ENCODE measurements at regions not wholly inside any gene's neighbourhood (a gene's known extent, or its start where the extent isn't known, plus 50 kb on each side); places are given as distances from the start of the nearest gene placed in this dataset.

DNA sequence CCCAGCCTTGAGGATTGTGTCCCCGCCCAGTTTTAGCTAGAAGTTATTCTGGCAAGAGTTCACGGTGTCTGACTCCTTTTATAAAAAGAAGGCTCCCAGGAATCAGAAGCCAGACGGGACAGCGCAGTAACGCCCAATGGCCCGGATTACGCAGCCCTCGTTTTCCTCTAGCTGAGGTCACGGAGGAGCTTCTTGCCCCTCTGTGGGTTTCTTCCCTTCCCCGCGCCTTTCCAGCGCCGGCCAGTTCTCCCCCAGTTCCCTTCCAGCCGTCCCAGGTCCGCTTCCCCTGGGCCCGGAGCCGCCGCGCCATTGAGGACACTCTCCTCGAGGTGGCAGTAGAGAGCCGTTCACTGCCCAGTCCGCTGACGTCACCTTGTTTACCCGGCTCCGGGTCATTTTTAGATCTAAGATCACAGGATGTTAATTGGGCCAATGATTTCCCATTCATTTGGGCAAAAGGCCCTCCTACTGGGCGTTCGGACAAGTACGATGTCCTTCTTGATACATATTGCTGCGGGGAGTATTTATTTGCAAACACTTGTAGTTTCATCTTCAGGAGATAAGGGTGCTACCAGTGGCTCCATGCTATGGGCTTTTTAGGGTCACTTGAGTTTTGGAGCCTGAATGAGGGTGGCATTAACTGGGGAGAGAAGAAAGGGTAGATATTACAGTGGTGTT lies 81.5 kb upstream of the PPM1B start (continued):
- TF ChIP-seq, protein P1, sequence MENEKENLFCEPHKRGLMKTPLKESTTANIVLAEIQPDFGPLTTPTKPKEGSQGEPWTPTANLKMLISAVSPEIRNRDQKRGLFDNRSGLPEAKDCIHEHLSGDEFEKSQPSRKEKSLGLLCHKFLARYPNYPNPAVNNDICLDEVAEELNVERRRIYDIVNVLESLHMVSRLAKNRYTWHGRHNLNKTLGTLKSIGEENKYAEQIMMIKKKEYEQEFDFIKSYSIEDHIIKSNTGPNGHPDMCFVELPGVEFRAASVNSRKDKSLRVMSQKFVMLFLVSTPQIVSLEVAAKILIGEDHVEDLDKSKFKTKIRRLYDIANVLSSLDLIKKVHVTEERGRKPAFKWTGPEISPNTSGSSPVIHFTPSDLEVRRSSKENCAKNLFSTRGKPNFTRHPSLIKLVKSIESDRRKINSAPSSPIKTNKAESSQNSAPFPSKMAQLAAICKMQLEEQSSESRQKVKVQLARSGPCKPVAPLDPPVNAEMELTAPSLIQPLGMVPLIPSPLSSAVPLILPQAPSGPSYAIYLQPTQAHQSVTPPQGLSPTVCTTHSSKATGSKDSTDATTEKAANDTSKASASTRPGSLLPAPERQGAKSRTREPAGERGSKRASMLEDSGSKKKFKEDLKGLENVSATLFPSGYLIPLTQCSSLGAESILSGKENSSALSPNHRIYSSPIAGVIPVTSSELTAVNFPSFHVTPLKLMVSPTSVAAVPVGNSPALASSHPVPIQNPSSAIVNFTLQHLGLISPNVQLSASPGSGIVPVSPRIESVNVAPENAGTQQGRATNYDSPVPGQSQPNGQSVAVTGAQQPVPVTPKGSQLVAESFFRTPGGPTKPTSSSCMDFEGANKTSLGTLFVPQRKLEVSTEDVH (IDR thresholded peaks at IDR 0.05; ENCODE audit: low read depth, partially characterized antibody), result no peak
- TF ChIP-seq SPI1 (IDR thresholded peaks at IDR 0.05; ENCODE audit: borderline replicate concordance, insufficient read depth, low read depth, low read length), result no peak

GRCh38 chr2:44087714-44088092 lies 81.0 kb upstream of the PPM1B start:
- WGBS (ENCODE audit: insufficient coverage, insufficient replicate concordance, low lambda C conversion rate, missing lambda C conversion rate), result 50% methylated on average over 4 of the region's 4 CpGs
- BruUV-seq (replicated peaks), result no TSS peak
- peak overlapping the region; percentile 75 for H3K4me2 ChIP-seq (ENCODE audit: control insufficient read depth, insufficient read depth)
- RAD21 ChIA-PET (ENCODE audit: unreplicated experiment), result interaction anchor here (0.7 to 1.8 kb wide), 14 partner anchors 11 to 886 kb away, joined by 3 to 9 read pairs (median 3); partner anchors contain the start of gene PPM1B
- H3K9me3 ChIP-seq (replicated peaks; ENCODE audit: control insufficient read depth, insufficient read depth, low read length), result no peaks in the 10 kb centered on the region; the same call in 2 of the 3 replicates
- no peaks in the 10 kb centered on the region for H3K27me3 ChIP-seq (replicated peaks in 1 of 2; ENCODE audit: control insufficient read depth in 2 of 2, insufficient read depth in 2 of 2, low read length in 1 of 2)
- SMC1A ChIA-PET (ENCODE audit: uncharacterized antibody, unreplicated experiment), result interaction anchor here (0.6 to 4.1 kb wide), 25 partner anchors 9 to 867 kb away, joined by 3 to 37 read pairs (median 5); partner anchors contain the start of gene PPM1B
- no peak for FAIRE-seq
- no peak for DNase-seq (ENCODE audit: low read depth, low spot score)
- H4K20me1 ChIP-seq (ENCODE audit: control insufficient read depth, insufficient read depth), result no peaks in the 10 kb centered on the region
- ATAC-seq, result no peak
- H3K4me1 ChIP-seq (ENCODE audit: control insufficient read depth, insufficient read depth, low read length), result peaks cover 13% of the 10 kb centered on the region
- POLR2A ChIA-PET, result interaction anchor here (0.9 to 1.3 kb wide), 2 partner anchors 44 to 81 kb away, joined by 3 to 4 read pairs; partner anchors contain the start of gene PPM1B
- intact Hi-C loops (cut with micrococcal nuclease; ENCODE audit: unreplicated experiment), result loop anchor here (1.0 to 5.0 kb wide), 7 partner anchors 43 to 870 kb away; no protein-coding TSS in a partner anchor
- H3K9ac ChIP-seq (ENCODE audit: control insufficient read depth, insufficient read depth, low read length), result peak overlapping the region; percentile 24; the same call in 1 of the 2 replicates
- in situ Hi-C loops (cut with MboI), result loop anchor here (10.0 kb wide), 1 partner anchor 257 kb away; no protein-coding TSS in a partner anchor
- H2AFZ ChIP-seq (ENCODE audit: control insufficient read depth, low read depth, low read length), result peak overlapping the region; percentile 84
- no peaks in the 10 kb centered on the region for H3K36me3 ChIP-seq (ENCODE audit: control insufficient read depth in 2 of 2, insufficient read depth in 2 of 2, low read length in 1 of 2)
- CTCF ChIA-PET, result interaction anchor here (0.6 to 3.4 kb wide), 30 partner anchors 11 to 885 kb away, joined by 3 to 24 read pairs (median 5); no protein-coding TSS in a partner anchor
- peak overlapping the region; percentile 61; the same call in 1 of the 2 replicates for H3K4me3 ChIP-seq
- no peaks in the 10 kb centered on the region for H3K79me2 ChIP-seq (ENCODE audit: control insufficient read depth, insufficient read depth, low read length)
- H3K27ac ChIP-seq (ENCODE audit: control insufficient read depth, insufficient read depth), result no peak overlapping the region
- TF ChIP-seq ZNF274 (IDR thresholded peaks at IDR 0.05; ENCODE audit: insufficient read depth, insufficient read length), result no peak
- TF ChIP-seq, protein P2, sequence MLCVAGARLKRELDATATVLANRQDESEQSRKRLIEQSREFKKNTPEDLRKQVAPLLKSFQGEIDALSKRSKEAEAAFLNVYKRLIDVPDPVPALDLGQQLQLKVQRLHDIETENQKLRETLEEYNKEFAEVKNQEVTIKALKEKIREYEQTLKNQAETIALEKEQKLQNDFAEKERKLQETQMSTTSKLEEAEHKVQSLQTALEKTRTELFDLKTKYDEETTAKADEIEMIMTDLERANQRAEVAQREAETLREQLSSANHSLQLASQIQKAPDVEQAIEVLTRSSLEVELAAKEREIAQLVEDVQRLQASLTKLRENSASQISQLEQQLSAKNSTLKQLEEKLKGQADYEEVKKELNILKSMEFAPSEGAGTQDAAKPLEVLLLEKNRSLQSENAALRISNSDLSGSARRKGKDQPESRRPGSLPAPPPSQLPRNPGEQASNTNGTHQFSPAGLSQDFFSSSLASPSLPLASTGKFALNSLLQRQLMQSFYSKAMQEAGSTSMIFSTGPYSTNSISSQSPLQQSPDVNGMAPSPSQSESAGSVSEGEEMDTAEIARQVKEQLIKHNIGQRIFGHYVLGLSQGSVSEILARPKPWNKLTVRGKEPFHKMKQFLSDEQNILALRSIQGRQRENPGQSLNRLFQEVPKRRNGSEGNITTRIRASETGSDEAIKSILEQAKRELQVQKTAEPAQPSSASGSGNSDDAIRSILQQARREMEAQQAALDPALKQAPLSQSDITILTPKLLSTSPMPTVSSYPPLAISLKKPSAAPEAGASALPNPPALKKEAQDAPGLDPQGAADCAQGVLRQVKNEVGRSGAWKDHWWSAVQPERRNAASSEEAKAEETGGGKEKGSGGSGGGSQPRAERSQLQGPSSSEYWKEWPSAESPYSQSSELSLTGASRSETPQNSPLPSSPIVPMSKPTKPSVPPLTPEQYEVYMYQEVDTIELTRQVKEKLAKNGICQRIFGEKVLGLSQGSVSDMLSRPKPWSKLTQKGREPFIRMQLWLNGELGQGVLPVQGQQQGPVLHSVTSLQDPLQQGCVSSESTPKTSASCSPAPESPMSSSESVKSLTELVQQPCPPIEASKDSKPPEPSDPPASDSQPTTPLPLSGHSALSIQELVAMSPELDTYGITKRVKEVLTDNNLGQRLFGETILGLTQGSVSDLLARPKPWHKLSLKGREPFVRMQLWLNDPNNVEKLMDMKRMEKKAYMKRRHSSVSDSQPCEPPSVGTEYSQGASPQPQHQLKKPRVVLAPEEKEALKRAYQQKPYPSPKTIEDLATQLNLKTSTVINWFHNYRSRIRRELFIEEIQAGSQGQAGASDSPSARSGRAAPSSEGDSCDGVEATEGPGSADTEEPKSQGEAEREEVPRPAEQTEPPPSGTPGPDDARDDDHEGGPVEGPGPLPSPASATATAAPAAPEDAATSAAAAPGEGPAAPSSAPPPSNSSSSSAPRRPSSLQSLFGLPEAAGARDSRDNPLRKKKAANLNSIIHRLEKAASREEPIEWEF (IDR thresholded peaks at IDR 0.05; ENCODE audit: insufficient replicate concordance, low read depth, low read length), result no peak
- no peak for TF ChIP-seq ZNF687 (IDR thresholded peaks at IDR 0.05)
- no peak for TF ChIP-seq CREB1 (IDR thresholded peaks at IDR 0.05; ENCODE audit: low read depth)
